Stomach smooth muscle (tissue), 2 donors: ENCODE measurements at regions not wholly inside any gene's neighbourhood (a gene's known extent, or its start where the extent isn't known, plus 50 kb on each side); places are given as distances from the start of the nearest gene placed in this dataset.

Experiments
- H3K27ac ChIP-seq: one replicate; pipeline ENCODE4 v1.7.0; 2013; ENCODE audit warnings: mild to moderate bottlenecking, low read length, inconsistent platforms
- H3K27me3 ChIP-seq, 2 donors: one replicate each; pipeline ENCODE4 v1.7.0; 2013; ENCODE audit warnings: low read length in 2 of 2; ENCODE audit not compliant: insufficient read depth in 2 of 2, control insufficient read depth in 1 of 2
- H3K36me3 ChIP-seq, 2 donors: one replicate each; pipeline ENCODE4 v1.7.0; 2013; ENCODE audit warnings: low read length in 2 of 2; ENCODE audit not compliant: control insufficient read depth in 2 of 2, insufficient read depth in 2 of 2
- H3K4me1 ChIP-seq: one replicate; pipeline ENCODE4 v1.7.0; 2013; ENCODE audit warnings: low read length; ENCODE audit not compliant: control insufficient read depth, insufficient read depth
- H3K4me3 ChIP-seq, 2 donors: one replicate each; pipeline ENCODE4 v1.7.0; 2013; ENCODE audit warnings: low read length in 2 of 2
- H3K9ac ChIP-seq, 2 donors: one replicate each; pipeline ENCODE4 v1.7.0; 2013; ENCODE audit warnings: low read length in 2 of 2, mild to moderate bottlenecking in 1 of 2
- H3K9me3 ChIP-seq, 2 donors: one replicate each; pipeline ENCODE4 v1.7.0; 2013; ENCODE audit warnings: low read length in 2 of 2; ENCODE audit not compliant: control insufficient read depth in 2 of 2
- donor health status: healthy.
- donor health status: Pancreatic carcinoma.

GRCh38 chr2:129101186-129101585, 782.5 kb upstream of the HS6ST1 start:
- H3K9me3 ChIP-seq: no peaks in the 10 kb centered on the region
- no peaks in the 10 kb centered on the region for H3K27me3 ChIP-seq
- H3K9ac ChIP-seq: no peak overlapping the region
- no peaks in the 10 kb centered on the region for H3K36me3 ChIP-seq
- H3K27ac ChIP-seq: no peak overlapping the region
- H3K4me1 ChIP-seq: no peaks in the 10 kb centered on the region
- H3K4me3 ChIP-seq: no peak overlapping the region

- no peaks in the 10 kb centered on the region for H3K9me3 ChIP-seq
- no peak overlapping the region for H3K27ac ChIP-seq
- no peak overlapping the region for H3K9ac ChIP-seq
- H3K4me3 ChIP-seq: no peak overlapping the region
- no peaks in the 10 kb centered on the region for H3K27me3 ChIP-seq
- H3K4me1 ChIP-seq: no peaks in the 10 kb centered on the region
- no peaks in the 10 kb centered on the region for H3K36me3 ChIP-seq
Measured at GRCh38 chr2:129103936-129104878, 785.5 kb upstream of the HS6ST1 start.

- Histone ChIP-seq H3K4me1 (no peaks in the 10 kb centered on the region), H3K27ac (no peak overlapping the region), H3K4me3 (no peak overlapping the region), H3K27me3 (no peaks in the 10 kb centered on the region), H3K9ac (no peak overlapping the region), H3K36me3 (no peaks in the 10 kb centered on the region), H3K9me3 (no peaks in the 10 kb centered on the region)
Measured at GRCh38 chr2:129112181-129112580, 793.5 kb upstream of the HS6ST1 start.

- H3K4me3 ChIP-seq: no peak overlapping the region
- no peaks in the 10 kb centered on the region for H3K27me3 ChIP-seq
- no peaks in the 10 kb centered on the region for H3K9me3 ChIP-seq
- H3K4me1 ChIP-seq: no peaks in the 10 kb centered on the region
- H3K36me3 ChIP-seq: no peaks in the 10 kb centered on the region
- H3K9ac ChIP-seq: no peak overlapping the region
- no peak overlapping the region for H3K27ac ChIP-seq
Measured at GRCh38 chr2:129113776-129114175, 795.1 kb upstream of the HS6ST1 start.

- no peak overlapping the region for H3K4me3 ChIP-seq
- H3K9me3 ChIP-seq: no peaks in the 10 kb centered on the region
- H3K27me3 ChIP-seq: no peaks in the 10 kb centered on the region
- no peak overlapping the region for H3K9ac ChIP-seq
- no peaks in the 10 kb centered on the region for H3K4me1 ChIP-seq
- no peak overlapping the region for H3K27ac ChIP-seq
- no peaks in the 10 kb centered on the region for H3K36me3 ChIP-seq
Measured at GRCh38 chr2:129117434-129117833, 798.8 kb upstream of the HS6ST1 start.

GRCh38 chr2:129118296-129118695, 799.6 kb upstream of the HS6ST1 start:
- H3K36me3 ChIP-seq: no peaks in the 10 kb centered on the region
- no peaks in the 10 kb centered on the region for H3K4me1 ChIP-seq
- no peaks in the 10 kb centered on the region for H3K9me3 ChIP-seq
- H3K27ac ChIP-seq: no peak overlapping the region
- no peak overlapping the region for H3K4me3 ChIP-seq
- H3K27me3 ChIP-seq: no peaks in the 10 kb centered on the region
- H3K9ac ChIP-seq: no peak overlapping the region

GRCh38 chr2:129129087-129129486, 810.4 kb upstream of the HS6ST1 start:
- Histone ChIP-seq H3K9ac (no peak overlapping the region), H3K4me3 (no peak overlapping the region), H3K9me3 (no peaks in the 10 kb centered on the region), H3K27ac (no peak overlapping the region), H3K4me1 (no peaks in the 10 kb centered on the region), H3K36me3 (no peaks in the 10 kb centered on the region), H3K27me3 (no peaks in the 10 kb centered on the region)

GRCh38 chr2:129133692-129134641, 815.3 kb upstream of the HS6ST1 start:
- Histone ChIP-seq H3K9ac (no peak overlapping the region), H3K9me3 (no peaks in the 10 kb centered on the region), H3K36me3 (no peaks in the 10 kb centered on the region), H3K27ac (no peak overlapping the region), H3K27me3 (no peaks in the 10 kb centered on the region), H3K4me3 (no peak overlapping the region), H3K4me1 (no peaks in the 10 kb centered on the region)

GRCh38 chr2:129135017-129135416, 816.3 kb upstream of the HS6ST1 start:
- no peaks in the 10 kb centered on the region for H3K36me3 ChIP-seq
- no peaks in the 10 kb centered on the region for H3K4me1 ChIP-seq
- no peaks in the 10 kb centered on the region for H3K27me3 ChIP-seq
- H3K9ac ChIP-seq: no peak overlapping the region
- no peak overlapping the region for H3K27ac ChIP-seq
- no peaks in the 10 kb centered on the region for H3K9me3 ChIP-seq
- H3K4me3 ChIP-seq: no peak overlapping the region

- Histone ChIP-seq H3K36me3 (no peaks in the 10 kb centered on the region), H3K4me1 (no peaks in the 10 kb centered on the region), H3K9me3 (no peaks in the 10 kb centered on the region), H3K4me3 (no peak overlapping the region), H3K27me3 (no peaks in the 10 kb centered on the region), H3K9ac (no peak overlapping the region), H3K27ac (no peak overlapping the region)
Measured at GRCh38 chr2:129139380-129139779, 820.7 kb upstream of the HS6ST1 start.
